ENCODE measurements at regions not wholly inside any gene's neighbourhood (a gene's known extent, or its start where the extent isn't known, plus 50 kb on each side); places are given as distances from the start of the nearest gene placed in this dataset.

DNA sequence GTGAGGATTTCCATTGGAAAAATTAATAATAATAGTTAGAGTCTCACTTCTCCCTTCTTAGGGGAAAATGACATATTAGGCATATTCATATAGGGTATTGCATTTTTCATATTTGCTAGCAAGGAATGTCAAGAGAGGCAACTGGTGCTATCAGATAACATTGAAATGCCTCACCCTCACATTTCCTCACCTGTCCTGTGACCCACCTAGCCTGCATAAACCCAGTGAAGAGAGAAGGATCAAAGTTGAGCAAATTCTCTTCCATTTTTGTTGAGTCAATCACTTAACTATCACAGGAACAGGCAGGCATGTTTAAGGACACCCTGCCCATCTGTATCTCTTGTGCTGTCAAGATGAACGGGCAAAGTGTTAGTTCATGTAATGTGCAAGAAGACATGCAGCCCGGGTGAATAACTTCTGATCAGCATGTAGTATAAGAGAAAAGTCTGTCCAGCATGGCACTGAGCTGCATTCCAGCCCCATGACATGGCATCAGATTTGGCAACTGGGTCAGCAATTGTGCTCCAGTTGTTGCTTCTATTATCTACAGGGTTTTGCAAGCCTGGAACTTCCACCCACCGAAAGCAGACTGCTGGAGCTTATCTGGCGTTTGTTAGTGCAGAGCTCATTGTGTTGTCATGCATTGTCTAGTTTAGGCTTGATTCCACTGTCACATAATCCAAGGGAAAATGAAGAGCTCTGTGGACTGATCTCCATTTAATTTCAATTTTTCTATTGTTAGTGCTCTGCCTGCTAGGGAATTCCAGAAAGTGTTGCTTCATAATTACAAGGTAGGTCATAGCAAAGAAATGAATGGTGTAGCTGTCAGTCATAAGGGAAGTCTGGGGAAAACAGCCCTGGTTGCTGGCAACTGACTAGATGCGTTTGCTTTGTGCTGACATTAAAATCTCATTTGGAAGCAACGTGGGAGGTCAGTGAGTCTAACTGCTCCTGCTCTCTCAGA, 138.4 kb upstream of the TNFAIP3 start:
- TF ChIP-seq EZH2 (IDR thresholded peaks at IDR 0.05; ENCODE audit: borderline replicate concordance, insufficient read depth, low read depth, low read length, poor library complexity, severe bottlenecking) = no peak
- TF ChIP-seq, protein P1, sequence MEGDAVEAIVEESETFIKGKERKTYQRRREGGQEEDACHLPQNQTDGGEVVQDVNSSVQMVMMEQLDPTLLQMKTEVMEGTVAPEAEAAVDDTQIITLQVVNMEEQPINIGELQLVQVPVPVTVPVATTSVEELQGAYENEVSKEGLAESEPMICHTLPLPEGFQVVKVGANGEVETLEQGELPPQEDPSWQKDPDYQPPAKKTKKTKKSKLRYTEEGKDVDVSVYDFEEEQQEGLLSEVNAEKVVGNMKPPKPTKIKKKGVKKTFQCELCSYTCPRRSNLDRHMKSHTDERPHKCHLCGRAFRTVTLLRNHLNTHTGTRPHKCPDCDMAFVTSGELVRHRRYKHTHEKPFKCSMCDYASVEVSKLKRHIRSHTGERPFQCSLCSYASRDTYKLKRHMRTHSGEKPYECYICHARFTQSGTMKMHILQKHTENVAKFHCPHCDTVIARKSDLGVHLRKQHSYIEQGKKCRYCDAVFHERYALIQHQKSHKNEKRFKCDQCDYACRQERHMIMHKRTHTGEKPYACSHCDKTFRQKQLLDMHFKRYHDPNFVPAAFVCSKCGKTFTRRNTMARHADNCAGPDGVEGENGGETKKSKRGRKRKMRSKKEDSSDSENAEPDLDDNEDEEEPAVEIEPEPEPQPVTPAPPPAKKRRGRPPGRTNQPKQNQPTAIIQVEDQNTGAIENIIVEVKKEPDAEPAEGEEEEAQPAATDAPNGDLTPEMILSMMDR (IDR thresholded peaks at IDR 0.05) = no peak
